HEK293 (cell line): ENCODE measurements at regions not wholly inside any gene's neighbourhood (a gene's known extent, or its start where the extent isn't known, plus 50 kb on each side); places are given as distances from the start of the nearest gene placed in this dataset.

ENCODE experiments used
- CTCF ChIP-seq: fragments of 450-650 bp; formaldehyde crosslinking; IDR thresholded peaks from 2 replicates; pipeline ENCODE4 v1.5.1; 2016; ENCODE audit warnings: missing biosample characterization, missing genetic modification characterization
- MZF1 ChIP-seq: fragments of 450-650 bp; formaldehyde crosslinking; IDR thresholded peaks from 2 replicates; pipeline ENCODE4 v1.5.1; 2017; ENCODE audit warnings: missing biosample characterization, missing genetic modification characterization, borderline replicate concordance
- SALL2 ChIP-seq: fragments of 450-650 bp; formaldehyde crosslinking; IDR thresholded peaks from 2 replicates; pipeline ENCODE4 v1.5.0; 2017; ENCODE audit warnings: missing biosample characterization, mild to moderate bottlenecking, missing genetic modification characterization, borderline replicate concordance
- TCF7L2 ChIP-seq: IDR thresholded peaks from 2 replicates; pipeline ENCODE4 v1.6.1; 2011; ENCODE audit warnings: low read depth, mild to moderate bottlenecking, inconsistent platforms, low read length, moderate library complexity, borderline replicate concordance
- ZBTB11 ChIP-seq: fragments of 450-650 bp; formaldehyde crosslinking; conservative IDR thresholded peaks from 2 replicates; pipeline ENCODE4 v1.5.1; 2016; ENCODE audit warnings: low read depth, missing biosample characterization, missing genetic modification characterization
- ZBTB20 ChIP-seq: fragments of 450-650 bp; formaldehyde crosslinking; IDR thresholded peaks from 2 replicates; pipeline ENCODE4 v1.5.1; 2016; ENCODE audit warnings: missing biosample characterization, missing genetic modification characterization
- ZNF133 ChIP-seq: fragments of 450-650 bp; formaldehyde crosslinking; IDR thresholded peaks from 2 replicates; pipeline ENCODE4 v1.5.1; 2016; ENCODE audit warnings: missing biosample characterization, missing genetic modification characterization
- ZNF335 ChIP-seq: fragments of 450-650 bp; formaldehyde crosslinking; conservative IDR thresholded peaks from 2 replicates; pipeline ENCODE4 v1.5.1; 2016; ENCODE audit warnings: missing biosample characterization, missing genetic modification characterization
- ZNF830 ChIP-seq: fragments of 450-650 bp; IDR thresholded peaks from 2 replicates; pipeline ENCODE4 v1.5.0; 2018; ENCODE audit warnings: missing biosample characterization, missing genetic modification characterization, low read depth, mild to moderate bottlenecking, moderate library complexity
- TF ChIP-seq, protein P1 (sequence below): fragments of 450-650 bp; formaldehyde crosslinking; IDR thresholded peaks from 2 replicates; pipeline ENCODE4 v1.5.1; 2017; ENCODE audit warnings: missing biosample characterization, missing genetic modification characterization
- TF ChIP-seq, protein P2 (sequence below): fragments of 450-650 bp; formaldehyde crosslinking; IDR thresholded peaks from 2 replicates; pipeline ENCODE4 v1.5.1; 2016; ENCODE audit warnings: missing biosample characterization, missing genetic modification characterization
- TF ChIP-seq, protein P3 (sequence below): fragments of 450-650 bp; formaldehyde crosslinking; IDR thresholded peaks from 2 replicates; pipeline ENCODE4 v1.5.1; 2016; ENCODE audit warnings: missing biosample characterization, missing genetic modification characterization

DNA sequence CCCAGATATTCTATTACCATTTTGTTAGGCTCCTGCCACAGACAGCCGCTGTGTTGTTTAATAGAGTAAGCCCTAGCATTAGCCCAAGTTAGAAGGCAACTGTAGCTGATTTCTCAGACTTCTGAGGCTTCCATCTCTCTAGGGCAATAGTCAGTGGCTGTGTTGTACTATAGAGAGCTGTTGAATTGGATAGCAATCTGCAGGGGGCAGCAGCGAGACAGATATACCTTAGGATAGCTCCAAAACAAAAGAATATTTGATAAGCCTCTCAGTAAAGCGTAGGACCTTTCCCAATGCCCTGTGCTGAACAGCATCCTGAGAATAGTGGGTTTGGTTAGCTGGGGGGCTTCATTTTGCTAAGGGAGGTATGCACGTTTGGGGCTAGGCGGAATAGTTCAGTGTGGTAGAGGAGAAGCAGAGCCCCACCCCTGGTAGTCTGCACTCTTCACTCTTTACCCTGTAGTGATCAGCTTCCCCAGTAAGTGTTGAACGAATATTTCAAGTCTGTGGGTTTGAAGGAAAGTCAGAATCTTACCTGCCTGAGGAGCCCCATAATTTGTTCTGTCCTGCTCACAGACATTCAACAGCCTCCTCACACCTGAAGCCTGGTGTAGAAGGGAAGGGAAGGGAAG is 515.1 kb downstream of the INSC start:
- TF ChIP-seq SALL2 (tag by site-specific recombination) (no peak), CTCF (tag by site-specific recombination) (no peak), ZBTB11 (tag by site-specific recombination) (no peak), ZNF133 (no peak), TCF7L2 (no peak), ZNF830 (tag by site-specific recombination) (no peak), ZNF335 (no peak), MZF1 (tag by site-specific recombination) (no peak), ZBTB20 (tag by site-specific recombination) (no peak)
- TF ChIP-seq, protein P1, sequence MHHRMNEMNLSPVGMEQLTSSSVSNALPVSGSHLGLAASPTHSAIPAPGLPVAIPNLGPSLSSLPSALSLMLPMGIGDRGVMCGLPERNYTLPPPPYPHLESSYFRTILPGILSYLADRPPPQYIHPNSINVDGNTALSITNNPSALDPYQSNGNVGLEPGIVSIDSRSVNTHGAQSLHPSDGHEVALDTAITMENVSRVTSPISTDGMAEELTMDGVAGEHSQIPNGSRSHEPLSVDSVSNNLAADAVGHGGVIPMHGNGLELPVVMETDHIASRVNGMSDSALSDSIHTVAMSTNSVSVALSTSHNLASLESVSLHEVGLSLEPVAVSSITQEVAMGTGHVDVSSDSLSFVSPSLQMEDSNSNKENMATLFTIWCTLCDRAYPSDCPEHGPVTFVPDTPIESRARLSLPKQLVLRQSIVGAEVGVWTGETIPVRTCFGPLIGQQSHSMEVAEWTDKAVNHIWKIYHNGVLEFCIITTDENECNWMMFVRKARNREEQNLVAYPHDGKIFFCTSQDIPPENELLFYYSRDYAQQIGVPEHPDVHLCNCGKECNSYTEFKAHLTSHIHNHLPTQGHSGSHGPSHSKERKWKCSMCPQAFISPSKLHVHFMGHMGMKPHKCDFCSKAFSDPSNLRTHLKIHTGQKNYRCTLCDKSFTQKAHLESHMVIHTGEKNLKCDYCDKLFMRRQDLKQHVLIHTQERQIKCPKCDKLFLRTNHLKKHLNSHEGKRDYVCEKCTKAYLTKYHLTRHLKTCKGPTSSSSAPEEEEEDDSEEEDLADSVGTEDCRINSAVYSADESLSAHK (tag by site-specific recombination): no peak
- TF ChIP-seq, protein P2, sequence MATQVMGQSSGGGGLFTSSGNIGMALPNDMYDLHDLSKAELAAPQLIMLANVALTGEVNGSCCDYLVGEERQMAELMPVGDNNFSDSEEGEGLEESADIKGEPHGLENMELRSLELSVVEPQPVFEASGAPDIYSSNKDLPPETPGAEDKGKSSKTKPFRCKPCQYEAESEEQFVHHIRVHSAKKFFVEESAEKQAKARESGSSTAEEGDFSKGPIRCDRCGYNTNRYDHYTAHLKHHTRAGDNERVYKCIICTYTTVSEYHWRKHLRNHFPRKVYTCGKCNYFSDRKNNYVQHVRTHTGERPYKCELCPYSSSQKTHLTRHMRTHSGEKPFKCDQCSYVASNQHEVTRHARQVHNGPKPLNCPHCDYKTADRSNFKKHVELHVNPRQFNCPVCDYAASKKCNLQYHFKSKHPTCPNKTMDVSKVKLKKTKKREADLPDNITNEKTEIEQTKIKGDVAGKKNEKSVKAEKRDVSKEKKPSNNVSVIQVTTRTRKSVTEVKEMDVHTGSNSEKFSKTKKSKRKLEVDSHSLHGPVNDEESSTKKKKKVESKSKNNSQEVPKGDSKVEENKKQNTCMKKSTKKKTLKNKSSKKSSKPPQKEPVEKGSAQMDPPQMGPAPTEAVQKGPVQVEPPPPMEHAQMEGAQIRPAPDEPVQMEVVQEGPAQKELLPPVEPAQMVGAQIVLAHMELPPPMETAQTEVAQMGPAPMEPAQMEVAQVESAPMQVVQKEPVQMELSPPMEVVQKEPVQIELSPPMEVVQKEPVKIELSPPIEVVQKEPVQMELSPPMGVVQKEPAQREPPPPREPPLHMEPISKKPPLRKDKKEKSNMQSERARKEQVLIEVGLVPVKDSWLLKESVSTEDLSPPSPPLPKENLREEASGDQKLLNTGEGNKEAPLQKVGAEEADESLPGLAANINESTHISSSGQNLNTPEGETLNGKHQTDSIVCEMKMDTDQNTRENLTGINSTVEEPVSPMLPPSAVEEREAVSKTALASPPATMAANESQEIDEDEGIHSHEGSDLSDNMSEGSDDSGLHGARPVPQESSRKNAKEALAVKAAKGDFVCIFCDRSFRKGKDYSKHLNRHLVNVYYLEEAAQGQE (tag by site-specific recombination): no peak
- TF ChIP-seq, protein P3, sequence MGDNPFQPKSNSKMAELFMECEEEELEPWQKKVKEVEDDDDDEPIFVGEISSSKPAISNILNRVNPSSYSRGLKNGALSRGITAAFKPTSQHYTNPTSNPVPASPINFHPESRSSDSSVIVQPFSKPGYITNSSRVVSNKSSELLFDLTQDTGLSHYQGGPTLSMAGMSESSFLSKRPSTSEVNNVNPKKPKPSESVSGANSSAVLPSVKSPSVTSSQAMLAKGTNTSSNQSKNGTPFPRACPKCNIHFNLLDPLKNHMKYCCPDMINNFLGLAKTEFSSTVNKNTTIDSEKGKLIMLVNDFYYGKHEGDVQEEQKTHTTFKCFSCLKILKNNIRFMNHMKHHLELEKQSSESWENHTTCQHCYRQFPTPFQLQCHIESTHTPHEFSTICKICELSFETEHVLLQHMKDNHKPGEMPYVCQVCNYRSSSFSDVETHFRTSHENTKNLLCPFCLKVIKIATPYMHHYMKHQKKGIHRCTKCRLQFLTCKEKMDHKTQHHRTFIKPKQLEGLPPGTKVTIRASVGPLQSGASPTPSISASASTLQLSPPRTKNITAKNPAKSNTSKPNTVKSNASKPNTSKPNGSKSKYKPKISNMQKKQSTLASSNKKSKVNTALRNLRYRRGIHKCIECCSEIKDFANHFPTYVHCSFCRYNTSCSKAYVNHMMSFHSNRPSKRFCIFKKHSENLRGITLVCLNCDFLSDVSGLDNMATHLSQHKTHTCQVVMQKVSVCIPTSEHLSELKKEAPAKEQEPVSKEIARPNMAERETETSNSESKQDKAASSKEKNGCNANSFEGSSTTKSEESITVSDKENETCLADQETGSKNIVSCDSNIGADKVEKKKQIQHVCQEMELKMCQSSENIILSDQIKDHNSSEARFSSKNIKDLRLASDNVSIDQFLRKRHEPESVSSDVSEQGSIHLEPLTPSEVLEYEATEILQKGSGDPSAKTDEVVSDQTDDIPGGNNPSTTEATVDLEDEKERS: no peak
